ENCODE measurements at regions not wholly inside any gene's neighbourhood (a gene's known extent, or its start where the extent isn't known, plus 50 kb on each side); places are given as distances from the start of the nearest gene placed in this dataset.
"Not testable (repeated sequence)": the region's sequence is repeated elsewhere in the genome, so short reads cannot be mapped to it uniquely, and the experiment has no call there.

GRCh38 chr1:161453950-161454864 lies 51.0 kb upstream of the FCGR2A start:
- TF ChIP-seq, protein P1, sequence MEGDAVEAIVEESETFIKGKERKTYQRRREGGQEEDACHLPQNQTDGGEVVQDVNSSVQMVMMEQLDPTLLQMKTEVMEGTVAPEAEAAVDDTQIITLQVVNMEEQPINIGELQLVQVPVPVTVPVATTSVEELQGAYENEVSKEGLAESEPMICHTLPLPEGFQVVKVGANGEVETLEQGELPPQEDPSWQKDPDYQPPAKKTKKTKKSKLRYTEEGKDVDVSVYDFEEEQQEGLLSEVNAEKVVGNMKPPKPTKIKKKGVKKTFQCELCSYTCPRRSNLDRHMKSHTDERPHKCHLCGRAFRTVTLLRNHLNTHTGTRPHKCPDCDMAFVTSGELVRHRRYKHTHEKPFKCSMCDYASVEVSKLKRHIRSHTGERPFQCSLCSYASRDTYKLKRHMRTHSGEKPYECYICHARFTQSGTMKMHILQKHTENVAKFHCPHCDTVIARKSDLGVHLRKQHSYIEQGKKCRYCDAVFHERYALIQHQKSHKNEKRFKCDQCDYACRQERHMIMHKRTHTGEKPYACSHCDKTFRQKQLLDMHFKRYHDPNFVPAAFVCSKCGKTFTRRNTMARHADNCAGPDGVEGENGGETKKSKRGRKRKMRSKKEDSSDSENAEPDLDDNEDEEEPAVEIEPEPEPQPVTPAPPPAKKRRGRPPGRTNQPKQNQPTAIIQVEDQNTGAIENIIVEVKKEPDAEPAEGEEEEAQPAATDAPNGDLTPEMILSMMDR (IDR thresholded peaks at IDR 0.05; ENCODE audit: insufficient read depth, low read depth, low read length): not testable (repeated sequence)
- TF ChIP-seq EZH2 (IDR thresholded peaks at IDR 0.05; ENCODE audit: insufficient read depth, low read length): not testable (repeated sequence)

All from astrocyte (in vitro differentiated cells and primary cell).